Keratinocyte (primary cell): ENCODE measurements at regions not wholly inside any gene's neighbourhood (a gene's known extent, or its start where the extent isn't known, plus 50 kb on each side); places are given as distances from the start of the nearest gene placed in this dataset.

Source experiments
- DNase-seq: peaks from one replicate; pipeline ENCODE4 v3.0.0-alpha.2; 2011; ENCODE audit warnings: low read depth, missing footprints, low spot score
- FAIRE-seq: peaks from 2 replicates; lab custom pipeline; 2011; peaks lifted over from hg19 to GRCh38; lab: Jason Lieb, UNC
- H2AFZ ChIP-seq: 2 replicates; pipeline ENCODE4 v1.6.0; 2012; ENCODE audit warnings: low read length, control low read depth, inconsistent platforms; ENCODE audit not compliant: control insufficient read depth
- H3K27ac ChIP-seq: 2 replicates; pipeline ENCODE4 v1.5.1; 2011; ENCODE audit warnings: low read length; ENCODE audit not compliant: control insufficient read depth, insufficient read depth
- H3K27me3 ChIP-seq: 3 replicates; pipeline ENCODE4 v1.6.0; 2011; ENCODE audit warnings: low read length; ENCODE audit not compliant: control insufficient read depth, insufficient read depth; ENCODE audit errors: extremely low read depth
- H3K36me3 ChIP-seq, 2 experiments: 2 replicates in 1 of 2; 3 replicates in 1 of 2; pipeline ENCODE4 v1.5.1; 2011; ENCODE audit warnings: low read length in 2 of 2, mild to moderate bottlenecking in 1 of 2; ENCODE audit not compliant: control insufficient read depth in 2 of 2, insufficient read depth in 2 of 2; ENCODE audit errors: extremely low read depth in 1 of 2
- H3K4me1 ChIP-seq: 3 replicates; pipeline ENCODE4 v1.5.1; 2011; ENCODE audit warnings: low read length; ENCODE audit not compliant: control insufficient read depth, insufficient read depth; ENCODE audit errors: extremely low read depth
- H3K4me2 ChIP-seq: 3 replicates; pipeline ENCODE4 v1.6.0; 2011; ENCODE audit warnings: low read depth, low read length; ENCODE audit not compliant: control insufficient read depth, insufficient read depth; ENCODE audit errors: extremely low read depth
- H3K4me3 ChIP-seq, 3 experiments: fragments of 200-600 bp in 1 of 3; sonication (generic) in 1 of 3; 2 replicates in 2 of 3; 3 replicates in 1 of 3; pipeline ENCODE4 v1.5.1; 2011 to 2016; ENCODE audit warnings: low read length in 3 of 3, mild to moderate bottlenecking in 3 of 3, control low read depth in 2 of 3, inconsistent platforms in 1 of 3, low read depth in 1 of 3, mixed read lengths in 1 of 3, mixed run types in 1 of 3, moderate library complexity in 1 of 3; ENCODE audit not compliant: control insufficient read depth in 2 of 3, insufficient read depth in 2 of 3; ENCODE audit errors: extremely low read depth in 1 of 3
- H3K79me2 ChIP-seq: 2 replicates; pipeline ENCODE4 v1.6.0; 2012; ENCODE audit warnings: low read length; ENCODE audit not compliant: control insufficient read depth, insufficient read depth
- H3K9ac ChIP-seq: 3 replicates; pipeline ENCODE4 v1.6.0; 2011; ENCODE audit warnings: low read length; ENCODE audit not compliant: control insufficient read depth, insufficient read depth; ENCODE audit errors: extremely low read depth
- H3K9me1 ChIP-seq: 3 replicates; pipeline ENCODE4 v1.6.0; 2011; ENCODE audit warnings: low read length; ENCODE audit not compliant: control insufficient read depth, insufficient read depth; ENCODE audit errors: extremely low read depth
- H3K9me3 ChIP-seq: 2 replicates; pipeline ENCODE4 v1.5.1; 2012; ENCODE audit warnings: low read depth, low read length; ENCODE audit not compliant: control insufficient read depth
- H4K20me1 ChIP-seq: 3 replicates; pipeline ENCODE4 v1.6.0; 2011; ENCODE audit warnings: low read length; ENCODE audit not compliant: control insufficient read depth, insufficient read depth; ENCODE audit errors: extremely low read depth
- CTCF ChIP-seq, 3 experiments: IDR thresholded peaks in 1 of 3; conservative IDR thresholded peaks in 1 of 3; optimal IDR thresholded peaks in 1 of 3; 2 replicates in 2 of 3; 3 replicates in 1 of 3; pipeline versions ENCODE3 to v1.5.1; 2011; ENCODE audit warnings: low read length in 3 of 3, mild to moderate bottlenecking in 3 of 3, moderate library complexity in 2 of 3, control low read depth in 1 of 3, inconsistent platforms in 1 of 3; ENCODE audit not compliant: insufficient read depth in 2 of 3; ENCODE audit errors: extremely low read depth in 1 of 3
- EZH2 ChIP-seq: IDR thresholded peaks from one replicate; pipeline ENCODE4 v1.6.1; 2012; ENCODE audit warnings: inconsistent platforms, mild to moderate bottlenecking, low read length, moderate library complexity
- dilution Hi-C: fragments of 300-500 bp; cut with MboI; formaldehyde crosslinking; loops from one replicate; pipeline ENCODE4 v1.7.0; 2020; ENCODE audit warnings: low sequenced_read_pairs; ENCODE audit not compliant: extremely low pct_ligation_motif_present

GRCh38 chr1:82177192-82177591 is 376.5 kb downstream of the ADGRL2 start:
- dilution Hi-C loops, result no loop called here
- no peaks in the 10 kb centered on the region for H3K4me1 ChIP-seq
- no peaks in the 10 kb centered on the region for H4K20me1 ChIP-seq
- no peaks in the 10 kb centered on the region for H3K27me3 ChIP-seq
- H3K79me2 ChIP-seq, result no peaks in the 10 kb centered on the region
- no peaks in the 10 kb centered on the region for H3K9me1 ChIP-seq
- H3K27ac ChIP-seq, result no peak overlapping the region
- no peak overlapping the region for H2AFZ ChIP-seq
- H3K4me3 ChIP-seq, result no peak overlapping the region
- no peak overlapping the region for H3K4me2 ChIP-seq
- H3K36me3 ChIP-seq, result no peaks in the 10 kb centered on the region
- no peak overlapping the region for H3K9ac ChIP-seq
- no peak for DNase-seq
- no peaks in the 10 kb centered on the region for H3K9me3 ChIP-seq
- FAIRE-seq, result no peak
- no peak for TF ChIP-seq EZH2
- no peak for TF ChIP-seq CTCF (optimal IDR thresholded peaks at IDR 0.05 in 1 of 3, IDR thresholded peaks at IDR 0.05 in 1 of 3, conservative IDR thresholded peaks at IDR 0.05 in 1 of 3; ENCODE audit: extremely low read depth in 1 of 3, insufficient read depth in 2 of 3, low read length in 3 of 3)

GRCh38 chr1:82171955-82172354 is 371.2 kb downstream of the ADGRL2 start:
- Histone ChIP-seq H3K4me2 (no peak overlapping the region), H2AFZ (no peak overlapping the region), H3K27me3 (no peaks in the 10 kb centered on the region), H3K79me2 (no peaks in the 10 kb centered on the region), H4K20me1 (no peaks in the 10 kb centered on the region), H3K9me3 (no peaks in the 10 kb centered on the region), H3K9ac (no peak overlapping the region), H3K9me1 (no peaks in the 10 kb centered on the region), H3K36me3 (no peaks in the 10 kb centered on the region), H3K27ac (no peak overlapping the region), H3K4me1 (no peaks in the 10 kb centered on the region), H3K4me3 (no peak overlapping the region)
- DNase-seq (no peak), FAIRE-seq (no peak)
- dilution Hi-C loops, result no loop called here
- TF ChIP-seq EZH2 (no peak), CTCF (optimal IDR thresholded peaks at IDR 0.05 in 1 of 3, IDR thresholded peaks at IDR 0.05 in 1 of 3, conservative IDR thresholded peaks at IDR 0.05 in 1 of 3; ENCODE audit: extremely low read depth in 1 of 3, insufficient read depth in 2 of 3, low read length in 3 of 3) (no peak)
